Esophagus squamous epithelium (tissue), 5 donors: ENCODE measurements at regions not wholly inside any gene's neighbourhood (a gene's known extent, or its start where the extent isn't known, plus 50 kb on each side); places are given as distances from the start of the nearest gene placed in this dataset.

Experiments used
- DNase-seq: peaks from one replicate; lab custom pipeline; 2025; lab: John Stamatoyannopoulos, UW
- H3K27ac ChIP-seq, 4 donors: fragments of 200-600 bp; sonication (generic); one replicate each; pipeline ENCODE4 v1.5.1; 2016 to 2019; ENCODE audit warnings: mild to moderate bottlenecking in 1 of 4
- H3K27me3 ChIP-seq, 4 donors: fragments of 200-600 bp; sonication (generic); 1 replicate in 3 of 4; 2 replicates in 1 of 4; pipeline versions ENCODE4 v1.5.1 to v1.6.0; 2017 to 2021; ENCODE audit warnings: antibody characterized with exemption in 1 of 4
- H3K36me3 ChIP-seq, 3 donors: fragments of 200-600 bp; sonication (generic); one replicate each; pipeline ENCODE4 v1.5.1; 2016 to 2019
- H3K4me1 ChIP-seq, 3 donors: fragments of 200-600 bp; sonication (generic); one replicate each; pipeline ENCODE4 v1.5.1; 2017 to 2019
- H3K4me3 ChIP-seq, 4 donors: fragments of 200-600 bp; sonication (generic); 1 replicate in 3 of 4; 2 replicates in 1 of 4; pipeline ENCODE4 v1.5.1; 2016 to 2019; ENCODE audit warnings: mild to moderate bottlenecking in 2 of 4, moderate library complexity in 1 of 4
- H3K9me3 ChIP-seq, 3 donors: fragments of 200-600 bp; sonication (generic); one replicate each; pipeline ENCODE4 v1.5.1; 2016 to 2019
- CTCF ChIP-seq, 6 experiments: fragments of 450-650 bp in 4 of 6; fragments of 200-600 bp in 2 of 6; sonication (generic) in 2 of 6; IDR thresholded peaks; one replicate each; pipeline ENCODE4 v1.5.1; 2016 to 2019; ENCODE audit warnings: antibody characterized with exemption in 6 of 6, mild to moderate bottlenecking in 4 of 6, moderate library complexity in 4 of 6
- POLR2A ChIP-seq, 4 donors: fragments of 450-650 bp; IDR thresholded peaks; one replicate each; pipeline ENCODE4 v1.6.1; 2017; ENCODE audit warnings: antibody characterized with exemption in 4 of 4, mild to moderate bottlenecking in 4 of 4, moderate library complexity in 3 of 4
- WGBS, 2 donors: methylation state at CpG; one replicate each; pipeline ENCODE4 v1.1.5; 2018; 5-methylcytosine and 5-hydroxymethylcytosine counted together
- intact Hi-C: fragments of 100-400 bp; cut with DNase I; formaldehyde crosslinking; loops from one replicate; pipeline ENCODE4 v1.15.0; 2022
- donor health status: DM: yes; HTN: yes; CAD: no.

- no peaks in the 10 kb centered on the region for H3K4me1 ChIP-seq
- TF ChIP-seq POLR2A (IDR thresholded peaks at IDR 0.05) = no peak
- TF ChIP-seq CTCF (IDR thresholded peaks at IDR 0.05) = no peak
- intact Hi-C loops = no loop called here
- DNase-seq = no peak
- no peaks in the 10 kb centered on the region for H3K9me3 ChIP-seq
- no peak overlapping the region for H3K4me3 ChIP-seq
- no peak overlapping the region for H3K27ac ChIP-seq
- 80 to 82% methylated on average over 4 of the region's 4 CpGs for WGBS, 2 donors
- no peaks in the 10 kb centered on the region for H3K36me3 ChIP-seq
- H3K27me3 ChIP-seq = no peaks in the 10 kb centered on the region
Measured at GRCh38 chr4:141957416-141957815, 321.0 kb downstream of the IL15 start.

GRCh38 chr4:141962486-141962885, 326.1 kb downstream of the IL15 start:
- no peaks in the 10 kb centered on the region for H3K27me3 ChIP-seq
- no peak overlapping the region for H3K27ac ChIP-seq
- no peak overlapping the region for H3K4me3 ChIP-seq
- H3K4me1 ChIP-seq = no peaks in the 10 kb centered on the region
- intact Hi-C loops = no loop called here
- no peaks in the 10 kb centered on the region for H3K36me3 ChIP-seq
- TF ChIP-seq CTCF (IDR thresholded peaks at IDR 0.05) (no peak), POLR2A (IDR thresholded peaks at IDR 0.05) (no peak)
- no peak for DNase-seq
- H3K9me3 ChIP-seq = no peaks in the 10 kb centered on the region
- 73 to 86% methylated on average over 1 of the region's 1 CpG for WGBS, 2 donors

- Histone ChIP-seq H3K36me3 (no peaks in the 10 kb centered on the region), H3K27ac (no peak overlapping the region), H3K27me3 (no peaks in the 10 kb centered on the region), H3K4me3 (no peak overlapping the region), H3K9me3 (no peaks in the 10 kb centered on the region), H3K4me1 (no peaks in the 10 kb centered on the region)
- WGBS, 2 donors = 70 to 74% methylated on average over 3 of the region's 3 CpGs
- intact Hi-C loops = no loop called here
- TF ChIP-seq CTCF (IDR thresholded peaks at IDR 0.05) = no peak
- TF ChIP-seq POLR2A (IDR thresholded peaks at IDR 0.05) = no peak
- DNase-seq = no peak
Measured at GRCh38 chr4:141971869-141972268, 335.5 kb downstream of the IL15 start.

- Histone ChIP-seq H3K27me3 (no peaks in the 10 kb centered on the region), H3K4me3 (no peak overlapping the region), H3K36me3 (no peaks in the 10 kb centered on the region), H3K4me1 (no peaks in the 10 kb centered on the region), H3K27ac (no peak overlapping the region), H3K9me3 (no peaks in the 10 kb centered on the region)
- WGBS, 2 donors = 33% methylated on average over 1 of the region's 1 CpG; no CpG with 5 or more reads in 1 of the 2 donors
- intact Hi-C loops = no loop called here
- no peak for TF ChIP-seq CTCF (IDR thresholded peaks at IDR 0.05)
- no peak for TF ChIP-seq POLR2A (IDR thresholded peaks at IDR 0.05)
- DNase-seq = no peak
Measured at GRCh38 chr4:141972950-141973349, 336.6 kb downstream of the IL15 start.
